ENCODE measurements at regions not wholly inside any gene's neighbourhood (a gene's known extent, or its start where the extent isn't known, plus 50 kb on each side); places are given as distances from the start of the nearest gene placed in this dataset.

DNA sequence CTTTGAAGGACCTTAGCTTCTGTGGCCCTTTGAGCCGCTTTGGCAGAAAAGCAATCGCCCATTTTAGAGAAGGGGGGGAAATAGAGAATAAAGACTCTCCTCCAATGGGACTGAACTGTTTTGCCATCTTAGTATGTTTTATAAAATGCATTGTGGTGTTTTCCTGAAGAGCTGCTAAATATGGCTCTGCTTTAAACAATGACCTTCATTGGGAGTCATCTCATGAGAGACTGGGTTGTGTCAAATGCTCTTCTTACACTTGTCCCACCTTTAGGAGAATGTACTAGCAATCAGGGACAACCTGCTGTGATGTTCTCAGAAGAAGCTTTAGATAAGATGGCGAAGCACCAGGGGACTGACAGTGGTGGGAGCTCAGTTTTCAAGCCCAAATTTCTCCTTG lies 418.9 kb upstream of the POU3F3 start:
- Histone ChIP-seq H3K27me3 (ENCODE audit: insufficient read depth, insufficient read length) (no peaks in the 10 kb centered on the region), H3K9ac (ENCODE audit: insufficient read length, low read depth) (no peak overlapping the region), H3K36me3 (ENCODE audit: insufficient read depth, insufficient read length, low read length) (no peaks in the 10 kb centered on the region), H3K4me3 (ENCODE audit: insufficient read length, low read depth) (no peak overlapping the region), H3K4me1 (ENCODE audit: insufficient read depth, insufficient read length) (no peaks in the 10 kb centered on the region), H3K9me3 (ENCODE audit: insufficient read depth, low read length) (0 out of 2 replicates have a peak, but pooled peaks cover 9% of the 10 kb centered on the region)
- DNase-seq (ENCODE audit: low read depth, low spot score): no peak
- TF ChIP-seq SUZ12 (IDR thresholded peaks at IDR 0.05; ENCODE audit: extremely low read depth, insufficient read depth, insufficient read length) (no peak), YY1 (IDR thresholded peaks at IDR 0.05; ENCODE audit: insufficient read depth, insufficient read length) (no peak), ZNF274 (IDR thresholded peaks at IDR 0.05; ENCODE audit: low read depth, low read length) (no peak)

DNA sequence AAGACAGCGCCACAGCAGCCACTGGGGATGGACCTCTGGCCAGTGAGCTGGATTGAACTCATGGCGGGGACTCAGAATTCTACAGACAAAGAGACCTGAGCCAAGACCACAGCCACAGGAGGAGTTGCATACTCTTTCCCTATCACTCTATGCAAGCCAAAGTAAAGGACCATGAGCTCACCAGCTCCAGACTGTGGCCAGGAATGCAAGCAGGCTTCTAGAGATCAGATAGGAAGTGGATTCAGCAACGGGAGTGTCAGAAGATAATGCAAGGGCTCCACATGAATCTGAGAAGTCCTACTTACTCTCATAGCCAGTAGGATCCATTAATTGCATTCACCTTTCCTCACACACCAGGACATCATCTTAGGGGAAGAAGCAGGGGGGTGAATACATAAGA lies 415.4 kb upstream of the POU3F3 start:
- TF ChIP-seq YY1 (IDR thresholded peaks at IDR 0.05; ENCODE audit: insufficient read depth, insufficient read length) (no peak), ZNF274 (IDR thresholded peaks at IDR 0.05; ENCODE audit: low read depth, low read length) (0 out of 2 replicates have a peak, but pooled peaks have one; percentile 10)
- no peak for DNase-seq (ENCODE audit: low read depth, low spot score)
- H3K9ac ChIP-seq (ENCODE audit: insufficient read length, low read depth): no peak overlapping the region
- H3K27me3 ChIP-seq (ENCODE audit: insufficient read depth, insufficient read length): no peaks in the 10 kb centered on the region
- no peak overlapping the region for H3K4me3 ChIP-seq (ENCODE audit: insufficient read length, low read depth)
- H3K36me3 ChIP-seq (ENCODE audit: insufficient read depth, insufficient read length, low read length): no peaks in the 10 kb centered on the region
- no peaks in the 10 kb centered on the region for H3K4me1 ChIP-seq (ENCODE audit: insufficient read depth, insufficient read length)
- H3K9me3 ChIP-seq (ENCODE audit: insufficient read depth, low read length): 0 out of 2 replicates have a peak, but pooled peaks cover 9% of the 10 kb centered on the region

DNA sequence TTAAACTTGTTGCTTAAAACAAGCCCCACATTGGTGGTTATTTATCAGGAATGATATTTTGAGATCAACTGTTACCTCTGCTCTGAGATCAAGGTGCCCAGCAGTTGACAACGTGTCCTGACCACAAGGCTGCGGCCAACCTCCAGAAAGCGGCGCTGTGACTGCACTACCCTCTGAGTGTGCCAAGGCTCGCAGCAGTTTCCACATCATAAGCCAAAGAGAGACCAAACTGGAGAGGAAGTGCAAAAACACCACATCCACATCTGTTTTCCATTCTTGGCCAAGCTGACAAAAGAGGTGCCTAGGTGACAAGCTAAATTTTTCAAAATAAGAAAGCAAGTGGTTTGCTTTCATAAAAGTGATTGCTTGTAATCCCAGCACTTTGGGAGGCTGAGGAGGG lies 410.8 kb upstream of the POU3F3 start:
- no peaks in the 10 kb centered on the region for H3K27me3 ChIP-seq (ENCODE audit: insufficient read depth, insufficient read length)
- no peak for TF ChIP-seq SUZ12 (IDR thresholded peaks at IDR 0.05; ENCODE audit: extremely low read depth, insufficient read depth, insufficient read length)
- TF ChIP-seq ZNF274 (IDR thresholded peaks at IDR 0.05; ENCODE audit: low read depth, low read length): no peak
- no peak for TF ChIP-seq YY1 (IDR thresholded peaks at IDR 0.05; ENCODE audit: insufficient read depth, insufficient read length)
- H3K9me3 ChIP-seq (ENCODE audit: insufficient read depth, low read length): 0 out of 2 replicates have a peak, but pooled peaks cover 9% of the 10 kb centered on the region
- no peaks in the 10 kb centered on the region for H3K36me3 ChIP-seq (ENCODE audit: insufficient read depth, insufficient read length, low read length)
- no peak overlapping the region for H3K9ac ChIP-seq (ENCODE audit: insufficient read length, low read depth)
- no peak for DNase-seq (ENCODE audit: low read depth, low spot score)
- no peak overlapping the region for H3K4me3 ChIP-seq (ENCODE audit: insufficient read length, low read depth)
- H3K4me1 ChIP-seq (ENCODE audit: insufficient read depth, insufficient read length): no peaks in the 10 kb centered on the region

DNA sequence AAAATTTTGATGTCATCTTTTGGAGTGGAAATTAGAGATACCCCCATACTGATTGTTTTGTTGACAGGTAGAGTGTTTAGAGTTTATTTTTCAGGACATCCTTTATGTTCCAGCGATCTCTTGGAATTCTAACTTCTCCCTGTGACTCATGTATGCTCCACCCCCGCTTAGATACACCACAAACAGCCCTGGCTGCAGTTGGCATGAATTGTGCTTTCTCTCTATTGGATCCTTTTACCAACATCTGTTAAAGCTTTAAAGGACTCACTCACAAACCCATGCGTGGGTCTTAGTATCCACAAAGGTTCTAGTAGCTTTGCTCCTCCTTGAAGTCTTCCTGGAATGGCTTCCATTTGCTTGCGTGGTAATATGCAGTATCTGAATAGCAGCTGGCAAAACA lies 409.5 kb upstream of the POU3F3 start:
- Histone ChIP-seq H3K36me3 (ENCODE audit: insufficient read depth, insufficient read length, low read length) (no peaks in the 10 kb centered on the region), H3K27me3 (ENCODE audit: insufficient read depth, insufficient read length) (no peaks in the 10 kb centered on the region), H3K9ac (ENCODE audit: insufficient read length, low read depth) (no peak overlapping the region), H3K4me1 (ENCODE audit: insufficient read depth, insufficient read length) (no peaks in the 10 kb centered on the region), H3K9me3 (ENCODE audit: insufficient read depth, low read length) (0 out of 2 replicates have a peak, but pooled peaks cover 4% of the 10 kb centered on the region), H3K4me3 (ENCODE audit: insufficient read length, low read depth) (no peak overlapping the region)
- DNase-seq (ENCODE audit: low read depth, low spot score): no peak
- TF ChIP-seq SUZ12 (IDR thresholded peaks at IDR 0.05; ENCODE audit: extremely low read depth, insufficient read depth, insufficient read length): no peak
- TF ChIP-seq YY1 (IDR thresholded peaks at IDR 0.05; ENCODE audit: insufficient read depth, insufficient read length): no peak
- TF ChIP-seq ZNF274 (IDR thresholded peaks at IDR 0.05; ENCODE audit: low read depth, low read length): no peak

DNA sequence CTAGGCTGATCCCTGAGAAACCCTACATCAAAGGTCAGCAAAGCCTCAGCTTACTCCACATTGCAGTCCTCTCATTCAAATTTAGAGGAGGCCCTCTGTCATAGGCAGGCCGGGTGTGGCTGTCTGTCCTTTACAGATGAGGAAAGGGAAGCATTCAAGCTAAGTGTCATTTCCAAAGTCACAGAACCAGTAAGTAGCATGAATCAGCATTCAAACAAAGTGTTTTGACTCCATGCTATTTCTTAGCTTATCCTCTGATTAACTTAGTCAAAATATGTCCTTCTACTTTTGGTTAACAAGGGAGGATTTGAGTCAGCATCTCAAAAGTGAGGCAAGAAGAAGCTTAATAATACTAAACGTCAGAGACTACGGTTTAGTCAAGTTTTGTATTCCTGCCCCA lies 409.0 kb upstream of the POU3F3 start:
- no peaks in the 10 kb centered on the region for H3K9me3 ChIP-seq (ENCODE audit: insufficient read depth, low read length)
- H3K9ac ChIP-seq (ENCODE audit: insufficient read length, low read depth): no peak overlapping the region
- no peaks in the 10 kb centered on the region for H3K36me3 ChIP-seq (ENCODE audit: insufficient read depth, insufficient read length, low read length)
- DNase-seq (ENCODE audit: low read depth, low spot score): no peak
- TF ChIP-seq YY1 (IDR thresholded peaks at IDR 0.05; ENCODE audit: insufficient read depth, insufficient read length) (no peak), ZNF274 (IDR thresholded peaks at IDR 0.05; ENCODE audit: low read depth, low read length) (no peak), SUZ12 (IDR thresholded peaks at IDR 0.05; ENCODE audit: extremely low read depth, insufficient read depth, insufficient read length) (no peak)
- H3K27me3 ChIP-seq (ENCODE audit: insufficient read depth, insufficient read length): no peaks in the 10 kb centered on the region
- no peak overlapping the region for H3K4me3 ChIP-seq (ENCODE audit: insufficient read length, low read depth)
- no peaks in the 10 kb centered on the region for H3K4me1 ChIP-seq (ENCODE audit: insufficient read depth, insufficient read length)

DNA sequence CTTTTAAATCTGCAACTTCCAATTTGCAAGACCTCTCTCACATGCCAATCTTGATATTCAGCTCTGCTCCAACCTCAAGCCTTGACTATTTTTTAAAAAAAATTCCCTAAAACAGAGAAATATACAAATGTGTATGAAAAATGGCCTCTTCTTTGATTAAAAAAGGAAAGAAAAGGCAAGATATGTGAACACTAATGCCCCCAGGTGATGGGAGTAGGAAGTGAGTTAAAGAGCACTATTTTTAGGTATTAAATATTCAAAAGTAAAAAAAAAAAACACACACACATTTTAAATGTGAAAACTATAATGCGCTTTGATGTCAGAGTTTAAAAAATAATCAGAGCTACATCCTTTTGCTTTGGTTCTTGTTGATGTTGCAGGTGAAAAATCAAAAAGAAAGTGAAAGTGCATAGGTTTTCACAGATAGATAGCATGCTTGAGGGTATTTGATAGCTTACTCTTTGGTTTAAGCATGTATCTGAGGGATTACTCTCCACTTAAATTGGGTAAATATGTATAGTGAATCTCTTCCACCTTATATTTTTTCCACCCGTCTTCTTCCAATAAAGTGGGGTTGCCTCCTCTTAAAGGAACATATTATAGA lies 406.0 kb upstream of the POU3F3 start:
- Histone ChIP-seq H3K36me3 (ENCODE audit: insufficient read depth, insufficient read length, low read length) (no peaks in the 10 kb centered on the region), H3K9me3 (ENCODE audit: insufficient read depth, low read length) (no peaks in the 10 kb centered on the region), H3K27me3 (ENCODE audit: insufficient read depth, insufficient read length) (no peaks in the 10 kb centered on the region), H3K4me1 (ENCODE audit: insufficient read depth, insufficient read length) (no peaks in the 10 kb centered on the region), H3K4me3 (ENCODE audit: insufficient read length, low read depth) (no peak overlapping the region), H3K9ac (ENCODE audit: insufficient read length, low read depth) (no peak overlapping the region)
- TF ChIP-seq SUZ12 (IDR thresholded peaks at IDR 0.05; ENCODE audit: extremely low read depth, insufficient read depth, insufficient read length) (no peak), ZNF274 (IDR thresholded peaks at IDR 0.05; ENCODE audit: low read depth, low read length) (no peak), YY1 (IDR thresholded peaks at IDR 0.05; ENCODE audit: insufficient read depth, insufficient read length) (no peak)
- DNase-seq (ENCODE audit: low read depth, low spot score): no peak

DNA sequence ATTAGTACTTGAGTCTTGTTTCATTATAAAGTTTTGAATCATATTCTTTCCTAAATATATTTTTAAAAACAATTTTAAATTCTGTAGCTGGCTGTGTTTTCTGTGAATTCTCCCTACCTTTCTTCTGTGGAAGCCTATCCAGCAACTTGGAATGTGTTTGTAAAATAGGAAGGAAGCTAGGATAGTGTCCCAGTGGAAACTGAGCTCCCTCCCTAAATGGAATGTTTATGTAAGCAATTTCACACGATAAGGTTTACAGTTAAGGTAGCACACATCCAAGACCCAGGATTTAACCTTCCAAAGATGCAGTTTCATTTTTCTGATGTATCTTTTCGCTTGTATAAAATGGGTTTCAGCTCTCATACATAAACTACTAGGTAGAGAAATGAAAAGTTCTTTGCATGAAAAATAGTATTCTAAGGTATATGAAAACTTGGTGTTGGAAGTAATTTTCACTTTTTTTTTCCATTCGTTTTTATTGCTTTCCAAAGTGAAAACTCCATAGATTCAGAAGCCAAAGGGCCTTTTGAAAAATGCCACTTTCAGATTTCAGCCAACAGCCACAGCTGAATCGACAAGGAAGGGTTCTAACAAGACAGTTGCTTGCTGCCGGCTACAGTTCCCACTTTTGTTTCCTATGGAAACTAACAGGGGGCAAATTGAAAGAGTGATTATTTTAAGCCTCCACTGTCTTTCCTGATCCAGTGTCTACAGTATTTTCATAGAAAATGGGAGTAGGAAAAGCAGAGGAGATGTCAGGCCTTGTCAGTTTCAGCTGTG lies 405.1 kb upstream of the POU3F3 start:
- DNase-seq (ENCODE audit: low read depth, low spot score): no peak
- Histone ChIP-seq H3K36me3 (ENCODE audit: insufficient read depth, insufficient read length, low read length) (no peaks in the 10 kb centered on the region), H3K9ac (ENCODE audit: insufficient read length, low read depth) (no peak overlapping the region), H3K4me1 (ENCODE audit: insufficient read depth, insufficient read length) (no peaks in the 10 kb centered on the region), H3K27me3 (ENCODE audit: insufficient read depth, insufficient read length) (no peaks in the 10 kb centered on the region), H3K9me3 (ENCODE audit: insufficient read depth, low read length) (no peaks in the 10 kb centered on the region), H3K4me3 (ENCODE audit: insufficient read length, low read depth) (no peak overlapping the region)
- TF ChIP-seq YY1 (IDR thresholded peaks at IDR 0.05; ENCODE audit: insufficient read depth, insufficient read length) (no peak), SUZ12 (IDR thresholded peaks at IDR 0.05; ENCODE audit: extremely low read depth, insufficient read depth, insufficient read length) (no peak), ZNF274 (IDR thresholded peaks at IDR 0.05; ENCODE audit: low read depth, low read length) (no peak)
